Caco-2 (cell line): ENCODE measurements at regions not wholly inside any gene's neighbourhood (a gene's known extent, or its start where the extent isn't known, plus 50 kb on each side); places are given as distances from the start of the nearest gene placed in this dataset.

Experiments used
- BruUV-seq: library from RNA; stranded (reverse); fragments of 400-500 nt; replicated peaks from 2 replicates; lab custom pipeline; 2021; lab: Mats Ljungman, UMichigan
- CTCF ChIA-PET: fragments of 300-600 bp; sonication (Branson Sonifier 250); formaldehyde crosslinking; loops from one replicate; lab custom pipeline; 2022; ENCODE audit warnings: antibody characterized with exemption; lab: Charles Lee
- POLR2A ChIA-PET: fragments of 300-600 bp; sonication (Branson Sonifier 250); formaldehyde crosslinking; loops from one replicate; lab custom pipeline; 2022; ENCODE audit warnings: antibody characterized with exemption; lab: Charles Lee
- DNase-seq, 2 experiments: peaks; one replicate each; pipeline versions ENCODE4 v3.0.0 to v3.0.0-alpha.2; 2020 to 2022
- H3K27me3 ChIP-seq: replicated peaks from 2 replicates; pipeline ENCODE4 v1.6.0; 2011; ENCODE audit warnings: low read length; ENCODE audit not compliant: control insufficient read depth, insufficient read depth
- H3K36me3 ChIP-seq: 2 replicates; pipeline ENCODE4 v1.5.1; 2011; ENCODE audit warnings: low read length; ENCODE audit not compliant: control insufficient read depth, insufficient read depth
- H3K4me1 ChIP-seq: fragments of 250-450 bp; sonication (Bioruptor Pico); 2 replicates; pipeline ENCODE4 v1.5.1; 2020; ENCODE audit warnings: mild to moderate bottlenecking
- H3K4me3 ChIP-seq: 2 replicates; pipeline ENCODE4 v1.5.1; 2011; ENCODE audit warnings: low read depth, mild to moderate bottlenecking, control low read depth, low read length
- H3K9me3 ChIP-seq: fragments of 250-450 bp; sonication (Bioruptor Pico); 2 replicates; pipeline ENCODE4 v1.5.1; 2020; ENCODE audit warnings: mild to moderate bottlenecking, moderate library complexity
- H3K27ac Mint-ChIP-seq: one replicate; pipeline ENCODE4 v1.8.0; 2022; ENCODE audit warnings: mixed read lengths; ENCODE audit not compliant: unreplicated experiment
- H3K27me3 Mint-ChIP-seq: one replicate; pipeline ENCODE4 v1.8.0; 2022; ENCODE audit warnings: mixed read lengths; ENCODE audit not compliant: insufficient read depth, unreplicated experiment
- H3K36me3 Mint-ChIP-seq: one replicate; pipeline ENCODE4 v1.8.0; 2022; ENCODE audit warnings: mild to moderate bottlenecking, mixed read lengths; ENCODE audit not compliant: insufficient read depth, unreplicated experiment
- H3K4me1 Mint-ChIP-seq: one replicate; pipeline ENCODE4 v1.8.0; 2022; ENCODE audit warnings: low read depth, mixed read lengths; ENCODE audit not compliant: unreplicated experiment
- H3K4me3 Mint-ChIP-seq: one replicate; pipeline ENCODE4 v1.8.0; 2022; ENCODE audit warnings: mild to moderate bottlenecking, moderate library complexity, mixed read lengths; ENCODE audit not compliant: unreplicated experiment
- H3K9me3 Mint-ChIP-seq: one replicate; pipeline ENCODE4 v1.8.0; 2022; ENCODE audit warnings: mixed read lengths; ENCODE audit not compliant: unreplicated experiment
- intact Hi-C: fragments of 100-400 bp; cut with micrococcal nuclease; formaldehyde crosslinking; loops from one replicate; pipeline ENCODE4 v1.10.0; 2022; ENCODE audit not compliant: unreplicated experiment
- TF ChIP-seq, protein P1 (sequence below), 2 experiments: fragments of 200-600 bp in 1 of 2; IDR thresholded peaks; 1 replicate in 1 of 2; 2 replicates in 1 of 2; pipeline versions ENCODE4 v1.5.1 to v1.8.0; 2011 to 2022; ENCODE audit warnings: antibody characterized with exemption in 1 of 2, control low read depth in 1 of 2, inconsistent platforms in 1 of 2, low read depth in 1 of 2, low read length in 1 of 2, mild to moderate bottlenecking in 1 of 2, moderate library complexity in 1 of 2; ENCODE audit not compliant: insufficient read depth in 1 of 2, severe bottlenecking in 1 of 2, unreplicated experiment in 1 of 2

- TF ChIP-seq, protein P1, sequence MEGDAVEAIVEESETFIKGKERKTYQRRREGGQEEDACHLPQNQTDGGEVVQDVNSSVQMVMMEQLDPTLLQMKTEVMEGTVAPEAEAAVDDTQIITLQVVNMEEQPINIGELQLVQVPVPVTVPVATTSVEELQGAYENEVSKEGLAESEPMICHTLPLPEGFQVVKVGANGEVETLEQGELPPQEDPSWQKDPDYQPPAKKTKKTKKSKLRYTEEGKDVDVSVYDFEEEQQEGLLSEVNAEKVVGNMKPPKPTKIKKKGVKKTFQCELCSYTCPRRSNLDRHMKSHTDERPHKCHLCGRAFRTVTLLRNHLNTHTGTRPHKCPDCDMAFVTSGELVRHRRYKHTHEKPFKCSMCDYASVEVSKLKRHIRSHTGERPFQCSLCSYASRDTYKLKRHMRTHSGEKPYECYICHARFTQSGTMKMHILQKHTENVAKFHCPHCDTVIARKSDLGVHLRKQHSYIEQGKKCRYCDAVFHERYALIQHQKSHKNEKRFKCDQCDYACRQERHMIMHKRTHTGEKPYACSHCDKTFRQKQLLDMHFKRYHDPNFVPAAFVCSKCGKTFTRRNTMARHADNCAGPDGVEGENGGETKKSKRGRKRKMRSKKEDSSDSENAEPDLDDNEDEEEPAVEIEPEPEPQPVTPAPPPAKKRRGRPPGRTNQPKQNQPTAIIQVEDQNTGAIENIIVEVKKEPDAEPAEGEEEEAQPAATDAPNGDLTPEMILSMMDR (IDR thresholded peaks at IDR 0.05; ENCODE audit: insufficient read depth in 1 of 2, low read depth in 1 of 2, low read length in 1 of 2, severe bottlenecking in 1 of 2, unreplicated experiment in 1 of 2) = no peak
- H3K4me1 ChIP-seq = no peaks in the 10 kb centered on the region
- no peak overlapping the region for H3K4me3 ChIP-seq
- Mint-ChIP-seq H3K4me1 (no peaks in the 10 kb centered on the region), H3K36me3 (no peaks in the 10 kb centered on the region), H3K9me3 (no peaks in the 10 kb centered on the region), H3K27me3 (no peaks in the 10 kb centered on the region), H3K4me3 (no peak overlapping the region), H3K27ac (no peak overlapping the region)
- no peaks in the 10 kb centered on the region for H3K9me3 ChIP-seq
- POLR2A ChIA-PET = no interaction called here
- intact Hi-C loops = no loop called here
- DNase-seq = no peak
- no peaks in the 10 kb centered on the region for H3K36me3 ChIP-seq
- CTCF ChIA-PET = no interaction called here
- BruUV-seq = no TSS peak
- H3K27me3 ChIP-seq = no peaks in the 10 kb centered on the region
These were observed 142.9 kb downstream of the TFAP2B start for GRCh38 chr6:50961611-50962010.

DNA sequence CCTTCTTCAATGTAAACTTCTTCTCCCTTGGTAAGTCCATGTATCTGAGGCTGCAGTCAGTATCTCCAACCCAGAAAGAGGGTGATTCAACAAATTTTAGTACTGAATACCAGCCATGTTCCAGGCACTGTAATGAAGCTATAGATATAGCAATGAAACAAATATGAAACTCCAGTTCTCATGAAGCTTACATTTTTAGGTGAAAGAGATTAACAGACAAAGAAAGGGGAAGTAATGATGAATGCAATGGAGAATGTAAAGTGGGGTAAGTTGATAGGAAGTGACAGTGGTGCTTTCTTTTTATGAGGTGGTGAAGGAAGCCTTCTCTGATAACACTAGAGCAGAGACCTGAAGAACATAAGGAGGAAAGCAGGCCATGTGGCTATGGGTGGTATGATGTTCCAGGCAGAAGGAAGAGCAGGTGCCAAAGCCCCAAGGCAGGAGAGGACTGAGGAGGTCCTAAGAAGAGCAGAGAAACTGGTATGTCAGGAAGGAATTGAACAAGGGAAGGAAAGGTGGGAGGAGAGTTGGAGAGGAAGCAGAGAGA lies 143.6 kb downstream of the TFAP2B start:
- H3K4me1 Mint-ChIP-seq = no peaks in the 10 kb centered on the region
- intact Hi-C loops = no loop called here
- H3K27me3 Mint-ChIP-seq = no peaks in the 10 kb centered on the region
- TF ChIP-seq, protein P1 (IDR thresholded peaks at IDR 0.05; ENCODE audit: insufficient read depth in 1 of 2, low read depth in 1 of 2, low read length in 1 of 2, severe bottlenecking in 1 of 2, unreplicated experiment in 1 of 2) = no peak
- POLR2A ChIA-PET = no interaction called here
- CTCF ChIA-PET = no interaction called here
- no peak for DNase-seq
- H3K27ac Mint-ChIP-seq = no peak overlapping the region
- no peak overlapping the region for H3K4me3 ChIP-seq
- no TSS peak for BruUV-seq
- no peaks in the 10 kb centered on the region for H3K4me1 ChIP-seq
- H3K36me3 Mint-ChIP-seq = no peaks in the 10 kb centered on the region
- no peaks in the 10 kb centered on the region for H3K27me3 ChIP-seq
- H3K4me3 Mint-ChIP-seq = no peak overlapping the region
- no peaks in the 10 kb centered on the region for H3K36me3 ChIP-seq
- no peaks in the 10 kb centered on the region for H3K9me3 ChIP-seq
- no peaks in the 10 kb centered on the region for H3K9me3 Mint-ChIP-seq

DNA sequence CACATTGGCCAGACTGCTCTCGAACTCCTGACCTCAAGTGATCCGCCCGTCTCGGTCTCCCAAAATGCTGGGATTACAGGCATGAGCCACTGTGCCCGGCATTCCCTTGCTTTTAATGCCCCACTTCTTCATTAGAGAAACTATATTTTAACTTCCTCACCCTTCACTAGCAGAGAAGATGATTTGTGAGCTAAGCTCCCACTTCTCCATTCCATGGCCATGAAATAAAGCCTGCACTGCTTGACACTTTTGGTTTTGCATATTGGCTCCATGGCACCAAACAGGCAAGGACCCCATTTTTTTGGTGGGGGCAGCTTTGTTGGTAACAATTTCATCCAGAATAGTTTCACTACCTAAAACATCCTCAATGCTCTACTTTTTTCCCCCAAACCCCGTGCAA lies 145.3 kb downstream of the TFAP2B start:
- DNase-seq = no peak
- H3K4me3 ChIP-seq = no peak overlapping the region
- no TSS peak for BruUV-seq
- TF ChIP-seq, protein P1 (IDR thresholded peaks at IDR 0.05; ENCODE audit: insufficient read depth in 1 of 2, low read depth in 1 of 2, low read length in 1 of 2, severe bottlenecking in 1 of 2, unreplicated experiment in 1 of 2) = no peak
- H3K27me3 Mint-ChIP-seq = peaks cover 2% of the 10 kb centered on the region
- H3K27me3 ChIP-seq = no peaks in the 10 kb centered on the region
- H3K27ac Mint-ChIP-seq = no peak overlapping the region
- CTCF ChIA-PET = no interaction called here
- H3K4me3 Mint-ChIP-seq = no peak overlapping the region
- no peaks in the 10 kb centered on the region for H3K4me1 Mint-ChIP-seq
- intact Hi-C loops = no loop called here
- no peaks in the 10 kb centered on the region for H3K9me3 Mint-ChIP-seq
- H3K36me3 ChIP-seq = no peaks in the 10 kb centered on the region
- no peaks in the 10 kb centered on the region for H3K4me1 ChIP-seq
- POLR2A ChIA-PET = no interaction called here
- no peaks in the 10 kb centered on the region for H3K36me3 Mint-ChIP-seq
- H3K9me3 ChIP-seq = no peaks in the 10 kb centered on the region
